DMS153 (cell line): ENCODE measurements at regions not wholly inside any gene's neighbourhood (a gene's known extent, or its start where the extent isn't known, plus 50 kb on each side); places are given as distances from the start of the nearest gene placed in this dataset.

ENCODE experiments used
- DNase-seq: peaks from one replicate; lab custom pipeline; 2025; lab: John Stamatoyannopoulos, UW

DNA sequence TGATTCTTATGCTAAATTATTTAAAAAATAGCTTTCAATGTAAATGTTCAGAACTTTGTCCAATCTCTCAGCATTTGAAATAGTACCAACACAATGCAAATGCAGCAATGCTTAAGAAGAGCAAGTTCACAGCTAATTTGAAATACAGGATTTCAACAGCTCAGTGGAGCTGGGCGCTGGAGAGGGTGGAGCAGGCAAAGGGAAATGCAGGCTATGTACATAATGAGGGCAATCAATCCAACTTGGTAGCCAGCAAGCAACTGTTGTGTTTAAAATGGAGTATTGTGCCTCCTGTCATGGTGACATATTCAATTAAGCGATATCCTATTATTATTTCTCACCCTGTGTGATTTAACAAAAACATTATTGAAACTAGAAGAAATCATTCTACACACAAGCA lies 568.8 kb downstream of the PSAT1 start:
- peak; percentile 28 for DNase-seq

DNA sequence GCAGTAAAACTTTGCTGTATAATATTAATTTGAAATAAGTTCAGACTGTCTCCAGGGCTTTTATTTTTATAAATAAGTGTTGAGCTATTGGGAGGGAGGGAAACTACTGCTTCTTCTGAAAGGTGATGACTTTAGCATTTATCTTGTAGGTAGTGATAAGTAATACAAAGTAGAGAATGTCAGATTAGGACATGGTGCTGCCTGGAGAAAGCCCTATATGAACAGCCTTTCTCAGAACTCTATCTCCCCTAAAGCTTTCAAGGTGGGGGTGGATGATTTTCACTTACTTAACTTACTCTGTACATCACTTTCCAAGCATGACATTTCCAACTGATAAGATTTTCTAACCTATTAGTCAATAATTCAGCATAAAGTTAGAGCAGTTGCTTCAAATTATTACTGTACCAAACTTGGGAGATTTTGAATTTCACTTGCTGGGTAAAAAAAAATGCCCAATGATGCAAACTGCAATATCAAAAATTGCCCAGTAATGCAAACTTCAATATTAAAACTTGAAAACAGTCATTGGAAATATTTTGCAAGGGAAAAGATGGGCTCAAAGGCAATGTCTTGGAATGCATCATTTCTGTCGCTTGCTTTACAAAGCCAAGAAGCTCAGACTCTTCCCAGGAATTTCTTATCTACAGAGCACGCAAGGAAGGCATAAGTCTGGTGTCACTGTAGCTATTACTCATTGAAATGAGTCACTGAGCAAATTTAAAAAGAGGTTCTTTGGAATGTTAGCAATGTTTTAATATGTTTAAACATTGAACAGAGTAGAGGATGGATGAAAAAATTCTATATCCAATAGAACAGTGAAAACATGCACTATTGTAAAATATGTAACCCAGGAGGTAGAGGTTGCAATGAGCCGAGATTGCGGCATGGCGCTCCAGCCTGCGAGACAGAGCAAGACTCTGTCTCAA lies 569.5 kb downstream of the PSAT1 start:
- no peak for DNase-seq

DNA sequence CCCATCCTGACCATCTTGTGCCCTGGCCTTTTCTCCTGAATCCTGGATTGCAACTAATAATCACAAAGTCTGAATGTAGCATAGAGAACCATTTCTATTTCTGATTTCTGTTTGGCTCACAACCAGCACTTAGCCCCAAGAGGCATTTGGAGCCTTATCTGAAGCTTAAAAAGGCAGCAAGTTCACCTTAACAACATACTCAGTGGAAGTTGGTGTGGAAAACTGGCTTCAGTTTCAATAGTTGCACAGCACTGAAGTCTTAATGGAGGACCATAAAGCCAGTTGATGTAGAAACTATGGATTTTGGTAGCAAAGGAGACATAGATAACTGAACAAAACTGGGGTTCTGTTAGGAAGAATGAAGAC lies 574.1 kb downstream of the PSAT1 start:
- no peak for DNase-seq

DNA sequence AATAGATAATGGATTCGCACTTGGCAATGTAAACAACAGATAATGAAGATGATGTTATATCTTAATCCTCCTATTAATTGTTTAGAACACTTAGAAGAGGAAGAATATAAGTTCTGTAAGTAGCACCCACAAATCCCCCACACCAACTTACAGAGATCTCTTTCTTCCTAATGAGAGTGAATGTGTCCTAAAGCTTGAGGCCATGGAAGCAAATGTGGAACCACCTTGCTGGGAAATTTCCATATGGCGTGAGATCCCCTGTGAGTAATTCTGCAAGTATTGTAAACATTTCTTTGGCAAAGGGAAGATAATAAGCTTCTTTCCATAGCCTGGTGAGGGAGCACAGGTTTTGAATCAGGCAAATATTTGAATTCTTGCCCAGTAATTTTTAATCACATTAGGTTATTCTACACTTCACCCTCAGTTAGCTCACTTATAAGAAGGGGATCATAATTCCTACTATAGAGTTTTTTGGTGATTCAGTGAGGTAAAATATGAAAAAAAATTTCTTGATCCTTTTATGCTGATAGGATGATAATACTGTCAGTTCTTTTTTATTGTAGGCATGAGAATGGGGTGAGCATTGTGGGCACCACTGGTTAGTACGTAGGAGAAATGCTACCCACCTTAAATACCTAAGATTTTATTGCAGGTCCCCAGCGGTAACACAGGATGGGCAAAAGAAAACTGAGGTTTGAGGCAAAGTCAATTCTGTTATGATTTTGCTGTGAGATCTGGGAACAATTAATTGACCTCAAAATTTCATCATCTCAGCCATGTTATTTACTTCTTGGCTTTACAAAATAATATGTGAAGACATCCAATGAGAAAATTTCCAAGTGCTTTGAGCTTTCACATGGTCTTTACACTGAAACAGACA lies 574.8 kb downstream of the PSAT1 start:
- no peak for DNase-seq

DNA sequence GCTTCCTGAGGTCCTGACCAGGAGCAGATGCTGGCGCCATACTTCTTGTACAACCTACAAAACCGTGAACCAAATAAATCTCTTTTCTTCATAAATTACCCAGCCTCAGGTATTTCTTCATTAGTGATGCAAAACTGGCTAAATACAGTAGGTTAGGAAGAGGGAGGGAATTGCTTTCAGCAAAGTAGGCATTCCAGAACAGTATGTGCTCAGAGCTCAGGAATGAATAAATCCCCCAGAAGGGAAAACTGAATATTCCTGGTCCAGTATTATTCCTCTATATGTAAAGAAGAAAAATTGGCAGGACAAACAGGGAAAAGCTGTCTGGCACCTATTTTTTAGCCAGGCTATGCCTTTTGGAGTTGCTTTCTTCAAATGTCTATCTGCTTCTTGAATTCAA lies 577.1 kb downstream of the PSAT1 start:
- DNase-seq: no peak

DNA sequence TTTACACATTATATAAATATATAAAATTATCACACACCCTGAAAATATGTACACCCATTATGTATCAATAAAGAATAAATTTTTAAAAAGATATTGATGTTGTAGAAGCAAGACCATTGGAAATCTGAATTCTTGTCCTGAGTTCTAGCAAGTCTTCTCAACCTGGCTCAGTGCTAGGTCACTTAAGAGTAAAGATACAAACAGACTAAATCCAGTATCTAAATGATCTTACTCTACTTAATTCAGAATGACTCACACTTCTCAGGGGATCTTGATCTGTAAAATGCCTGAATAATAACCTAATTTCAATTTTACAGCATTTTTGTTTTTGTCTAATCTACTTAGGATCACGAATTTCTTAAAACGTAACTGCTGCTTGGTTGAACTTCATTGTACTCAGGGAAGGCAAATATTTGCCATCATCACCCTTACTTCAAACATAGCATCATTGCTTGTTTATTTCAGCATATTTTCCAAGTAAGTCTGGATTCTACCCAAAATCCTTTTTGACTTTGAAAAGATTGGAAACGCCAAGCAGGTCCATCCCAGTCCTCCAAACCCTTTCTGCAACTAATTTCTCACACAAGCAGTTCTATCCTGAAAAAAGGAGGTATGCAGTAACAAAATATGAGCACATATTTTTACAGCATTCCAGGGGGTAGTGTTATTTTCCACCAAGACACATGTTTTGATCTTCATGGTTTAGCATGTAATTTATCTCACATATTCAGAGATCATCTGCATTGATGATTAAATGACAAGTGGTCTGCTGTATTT lies 582.6 kb downstream of the PSAT1 start:
- no peak for DNase-seq

DNA sequence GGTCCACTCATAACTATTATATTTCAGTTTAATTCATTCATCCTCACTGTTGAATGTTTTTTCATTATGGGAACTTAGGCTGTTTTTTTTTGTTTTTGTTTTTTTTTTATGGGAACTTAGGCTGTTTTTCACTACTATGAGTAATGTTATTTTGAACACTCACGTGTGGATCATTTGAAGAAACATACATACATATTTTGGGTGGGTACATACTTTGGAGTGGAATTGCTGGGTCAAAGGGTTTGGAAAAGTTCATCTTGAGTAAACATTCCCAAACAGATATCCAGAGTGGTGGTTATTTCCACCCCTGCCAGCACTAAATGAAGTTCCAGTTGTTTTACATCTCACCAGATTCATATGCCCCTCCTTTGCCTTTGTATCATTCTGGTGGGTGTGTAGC lies 584.4 kb downstream of the PSAT1 start:
- DNase-seq: no peak

DNA sequence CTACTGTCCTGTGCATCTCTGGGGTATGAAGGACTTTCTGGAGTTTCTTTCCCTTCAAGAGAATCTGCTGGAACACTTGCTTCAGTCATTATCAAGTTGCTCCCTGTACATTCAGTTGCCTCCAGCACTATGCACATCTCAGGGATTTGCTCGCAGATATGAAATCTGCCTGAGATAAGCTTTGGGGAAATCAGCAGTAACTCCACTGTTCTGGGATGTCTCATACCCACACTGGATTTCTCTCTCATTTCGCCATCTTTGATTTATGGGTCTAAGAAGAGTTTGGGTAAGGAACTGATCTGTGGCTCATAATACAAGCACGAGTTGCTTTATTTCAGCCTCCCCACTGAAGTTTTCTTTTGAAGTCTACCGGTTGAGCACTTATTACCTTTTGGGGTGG lies 585.6 kb downstream of the PSAT1 start:
- no peak for DNase-seq

DNA sequence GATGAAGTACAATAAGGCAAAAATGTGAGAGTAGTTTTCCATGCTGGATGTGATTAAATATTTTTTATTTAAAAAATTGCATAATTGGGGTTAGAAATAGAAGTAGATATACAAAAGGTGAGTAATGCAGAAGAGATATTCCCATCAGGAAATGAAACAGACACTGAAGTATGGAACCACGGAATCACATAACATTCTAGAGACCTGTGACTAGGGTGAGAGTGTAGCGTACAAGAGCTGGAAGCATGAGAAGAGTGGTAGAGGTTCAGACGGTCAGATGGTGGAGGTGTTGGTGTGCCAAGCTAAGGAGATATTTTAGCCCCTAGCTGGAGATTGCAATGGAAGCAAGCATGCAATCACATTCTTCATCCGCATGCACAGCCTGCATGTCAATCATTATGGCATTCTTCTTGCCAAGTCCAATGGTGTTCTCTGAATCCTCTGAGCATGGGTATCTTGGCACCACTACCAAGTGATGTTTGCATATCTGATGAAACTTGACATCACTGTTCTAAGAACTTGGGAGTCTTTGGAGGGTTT lies 587.8 kb downstream of the PSAT1 start:
- no peak for DNase-seq

DNA sequence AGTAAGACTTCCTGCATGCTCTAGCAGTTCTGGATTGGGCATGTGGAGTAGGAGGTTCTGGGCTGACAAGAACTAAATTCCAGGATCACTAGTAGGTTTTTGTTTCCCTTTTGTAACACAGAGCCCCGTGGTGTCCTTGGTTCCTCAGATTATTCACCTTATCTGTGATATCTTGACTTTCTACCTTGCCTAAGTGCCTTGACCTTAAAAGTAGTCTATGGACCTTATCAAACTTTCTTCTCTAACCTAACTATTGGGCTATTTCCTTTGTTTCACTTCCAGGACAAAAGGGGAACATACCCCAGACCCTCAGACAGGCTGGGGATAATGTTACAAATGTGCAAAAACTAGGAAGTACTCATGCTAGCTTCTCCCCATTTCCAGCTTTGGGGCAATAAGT lies 595.3 kb downstream of the PSAT1 start:
- DNase-seq: no peak

DNA sequence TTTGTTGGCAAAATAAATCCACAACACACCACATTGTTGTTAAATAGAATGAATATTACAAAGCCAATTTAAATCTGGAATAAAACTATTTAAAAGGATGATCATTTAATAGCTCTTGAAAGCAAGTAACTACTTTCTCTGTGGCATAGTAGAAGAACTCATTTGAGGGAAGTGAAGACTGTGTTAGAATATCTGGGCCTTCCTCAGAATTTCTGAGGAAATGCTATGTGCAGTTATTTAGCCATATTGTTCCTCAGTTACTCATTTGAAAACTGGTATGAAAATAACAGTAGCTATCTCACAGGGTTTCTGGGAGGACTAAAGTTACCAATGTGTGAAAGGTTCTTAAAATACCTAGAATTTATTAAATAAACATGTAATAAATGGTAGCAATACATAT lies 595.8 kb downstream of the PSAT1 start:
- DNase-seq: no peak

DNA sequence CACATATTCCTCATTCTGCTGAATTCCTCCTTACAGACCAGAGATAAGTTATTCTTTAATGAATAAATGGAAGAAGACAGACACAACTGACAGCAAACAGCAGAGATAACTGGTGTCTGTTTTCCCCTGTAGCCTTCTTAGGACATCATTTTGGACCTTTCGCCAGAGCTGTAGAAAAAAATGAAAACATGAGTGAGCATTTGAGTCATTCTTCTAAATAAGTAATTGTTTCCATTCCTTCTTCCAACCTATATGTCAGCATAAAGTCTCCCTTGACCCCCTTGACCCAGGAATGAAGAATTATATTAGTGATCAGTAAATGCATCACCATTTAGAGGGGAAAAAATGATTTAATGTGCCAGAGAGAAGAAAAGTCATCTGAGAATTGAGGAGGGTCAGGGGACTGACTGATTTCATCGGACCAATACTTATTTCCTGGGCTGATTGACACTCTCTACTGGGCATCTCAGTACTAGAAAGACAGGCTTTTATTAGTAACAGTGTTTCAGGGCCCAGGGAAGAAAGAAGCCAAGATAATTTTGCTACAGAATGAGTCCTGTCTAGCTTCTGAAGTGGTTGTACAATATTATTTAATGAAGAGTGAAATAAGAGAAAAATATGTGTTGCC lies 597.0 kb downstream of the PSAT1 start:
- DNase-seq: no peak

DNA sequence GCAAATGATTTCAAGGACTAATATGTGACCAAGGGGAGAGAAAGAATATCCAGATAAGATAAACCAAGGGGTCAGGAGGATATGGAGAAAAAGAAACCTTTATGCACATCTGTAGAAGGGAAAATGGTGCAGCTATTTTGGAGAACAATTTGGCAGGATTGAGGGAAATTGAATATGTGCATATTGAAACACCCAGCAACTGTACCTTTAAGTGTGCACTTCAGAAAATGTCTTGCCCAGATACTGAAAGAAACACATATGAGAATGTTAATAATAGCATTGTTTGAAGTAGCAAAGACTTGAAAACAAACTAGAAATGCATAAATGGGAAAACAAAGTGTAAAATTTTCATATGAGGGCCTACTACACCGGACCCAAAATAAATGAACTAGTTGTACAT lies 599.6 kb downstream of the PSAT1 start:
- no peak for DNase-seq

DNA sequence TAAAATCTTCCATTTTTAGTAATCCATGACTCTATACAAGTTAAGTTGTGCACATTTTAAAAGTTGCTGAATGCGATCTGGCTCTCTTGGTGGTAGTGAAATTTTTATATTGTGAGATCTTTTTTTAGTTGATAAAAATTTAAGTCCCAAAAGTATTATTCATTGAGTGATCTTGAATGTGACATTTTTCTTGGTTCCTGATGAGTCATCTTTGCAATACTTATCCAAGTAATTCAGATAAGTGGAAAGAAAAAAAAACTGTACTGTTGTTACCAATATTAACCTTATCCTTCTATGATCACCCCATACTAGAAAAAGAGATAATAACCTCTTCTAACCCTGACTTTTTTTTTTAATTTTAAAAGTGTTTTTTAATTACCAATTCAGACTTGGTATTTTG lies 601.3 kb downstream of the PSAT1 start:
- DNase-seq: no peak

DNA sequence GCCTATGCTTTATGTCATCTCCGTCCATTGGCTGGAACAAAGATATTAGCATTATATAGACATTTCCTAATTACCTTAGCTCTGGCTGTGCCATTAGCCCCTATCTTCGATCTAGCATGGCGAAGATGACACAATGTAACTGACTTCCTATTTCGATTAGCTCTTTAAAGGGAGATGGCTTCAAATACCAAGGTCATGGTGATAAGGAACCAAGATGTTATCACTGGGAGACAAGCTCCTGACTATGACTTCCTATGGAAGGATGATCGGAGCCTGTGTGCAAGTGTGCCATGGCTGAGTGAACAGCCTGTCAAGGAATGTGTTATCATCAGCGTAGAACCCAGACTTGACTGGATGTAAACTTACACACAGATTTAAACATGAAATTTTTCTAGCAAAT lies 602.1 kb downstream of the PSAT1 start:
- no peak for DNase-seq

DNA sequence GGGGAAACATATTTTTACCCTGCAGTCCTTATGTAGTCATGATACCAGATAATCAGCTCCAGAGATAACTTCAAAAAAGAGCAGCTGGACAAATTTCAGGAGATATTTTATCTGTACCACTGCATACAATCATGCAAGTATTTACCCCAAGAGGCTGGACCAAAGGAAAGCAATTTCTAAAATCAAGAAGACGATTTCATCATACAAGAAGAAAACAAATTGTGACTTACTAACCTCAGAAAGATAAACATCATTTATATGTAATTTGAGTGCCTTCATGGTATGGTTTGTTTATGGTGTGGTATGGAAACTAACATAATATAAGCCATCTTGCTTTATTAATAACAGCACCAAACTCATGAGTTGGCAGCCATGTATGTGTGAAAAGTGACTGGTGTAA lies 603.6 kb downstream of the PSAT1 start:
- DNase-seq: no peak

DNA sequence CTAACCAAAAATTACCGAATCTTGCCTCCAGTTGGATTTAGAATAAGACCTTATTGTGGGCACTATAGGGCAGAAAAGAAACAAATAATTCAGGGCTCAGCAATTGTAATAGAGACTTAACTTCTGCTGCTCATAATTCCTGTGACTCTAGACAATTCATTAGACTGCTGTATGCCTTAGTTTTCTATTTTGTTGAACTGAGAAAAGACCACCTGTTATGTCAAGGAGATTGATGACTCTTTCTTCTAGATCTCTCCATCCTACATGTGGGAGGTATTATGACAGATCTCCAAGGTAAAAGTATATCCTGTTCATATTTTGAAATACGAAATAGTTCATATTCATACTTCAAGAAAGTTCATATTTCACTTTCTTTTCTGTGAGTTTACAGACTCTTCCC lies 605.1 kb downstream of the PSAT1 start:
- no peak for DNase-seq

DNA sequence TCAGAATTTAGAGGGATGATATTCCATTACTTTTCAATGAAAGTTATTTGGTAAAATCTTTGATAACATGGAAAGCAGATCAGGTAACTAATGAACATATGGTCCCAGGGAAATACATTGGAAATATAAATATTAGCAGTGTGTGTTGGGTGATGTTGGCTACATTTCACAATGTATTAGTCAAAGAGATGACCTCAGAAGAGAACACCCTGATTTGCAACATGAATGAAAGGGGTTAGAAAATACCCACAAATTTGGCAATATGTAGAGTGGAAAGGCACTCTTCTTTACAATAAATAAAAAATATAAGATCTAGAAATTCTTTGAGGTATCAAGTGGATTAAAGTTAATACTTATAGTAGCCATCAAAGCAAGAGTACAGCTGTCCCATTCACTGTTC lies 606.7 kb downstream of the PSAT1 start:
- no peak for DNase-seq

DNA sequence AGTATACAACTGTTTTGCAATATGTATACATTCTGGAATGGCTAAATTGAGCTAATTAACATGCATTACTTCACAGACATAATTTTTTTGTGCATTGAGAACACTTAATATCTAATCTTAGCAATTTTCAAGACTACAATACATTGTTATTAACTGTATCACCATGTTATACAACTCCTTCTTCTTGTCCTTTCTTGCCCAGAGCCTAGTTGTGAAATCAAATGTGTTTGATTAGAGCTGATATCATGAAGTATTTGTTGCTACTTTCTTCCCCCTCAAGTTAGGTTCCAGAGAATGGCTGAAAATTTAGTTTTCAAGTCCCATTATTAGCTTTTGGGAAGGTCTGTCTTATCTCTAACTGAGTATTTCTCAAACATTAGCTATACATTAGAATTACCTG lies 607.8 kb downstream of the PSAT1 start:
- DNase-seq: no peak

DNA sequence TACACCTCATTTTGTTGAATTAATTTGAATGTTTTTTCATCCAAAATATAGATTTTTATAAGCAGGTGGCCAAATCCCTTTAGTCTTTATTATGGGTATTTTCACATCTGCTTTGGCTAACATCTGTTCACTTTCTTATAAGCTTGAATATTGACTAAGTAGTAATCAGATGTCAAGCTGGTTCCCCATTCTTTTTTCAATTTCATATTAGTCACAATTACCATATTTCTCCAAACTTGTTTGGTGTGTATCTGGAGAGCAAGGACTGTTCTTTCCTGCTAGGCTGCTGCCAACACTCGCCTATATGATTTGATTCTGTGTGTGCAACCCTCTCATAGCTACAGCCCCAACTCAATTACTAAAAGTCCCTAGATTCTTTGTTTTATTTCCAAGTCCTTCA lies 608.5 kb downstream of the PSAT1 start:
- no peak for DNase-seq

DNA sequence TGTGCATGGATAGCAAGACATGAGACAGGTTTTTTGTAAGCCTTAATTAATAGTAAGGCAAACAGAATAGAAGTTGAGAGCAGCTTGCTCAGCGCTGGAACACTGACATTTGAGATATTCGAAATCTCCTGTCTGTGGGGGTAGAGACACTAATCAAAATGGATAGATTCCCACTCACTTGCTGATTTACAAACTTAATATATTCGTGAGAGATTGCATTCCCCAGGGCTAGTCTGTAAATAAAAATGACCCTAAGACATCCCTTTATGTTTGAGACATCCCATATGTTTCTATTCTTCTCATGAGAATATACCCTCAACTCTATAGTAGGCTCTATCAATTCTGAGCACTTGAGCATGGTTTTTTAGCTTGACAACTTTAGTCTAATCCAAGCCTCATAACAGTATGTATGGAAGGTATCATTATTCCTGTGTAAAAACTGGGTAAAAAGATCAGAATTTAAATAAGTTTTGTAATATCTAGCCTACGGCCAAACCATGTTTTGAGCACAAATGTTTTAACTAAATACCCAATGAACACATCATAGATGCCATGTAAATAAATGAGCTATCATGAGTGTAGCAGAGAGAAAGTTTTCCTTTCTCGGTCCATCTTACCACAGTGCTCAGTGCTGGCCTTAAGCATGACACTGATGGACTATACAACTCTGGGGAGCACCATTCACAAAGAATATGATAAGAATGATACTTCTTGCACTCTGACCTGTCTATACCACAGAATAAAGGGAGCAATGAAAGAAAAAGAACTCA lies 609.2 kb downstream of the PSAT1 start:
- no peak for DNase-seq
